Esophagus squamous epithelium (tissue), 5 donors: ENCODE measurements at regions not wholly inside any gene's neighbourhood (a gene's known extent, or its start where the extent isn't known, plus 50 kb on each side); places are given as distances from the start of the nearest gene placed in this dataset.

Experiments used
- DNase-seq: peaks from one replicate; lab custom pipeline; 2025; lab: John Stamatoyannopoulos, UW
- H3K27ac ChIP-seq, 4 donors: fragments of 200-600 bp; sonication (generic); one replicate each; pipeline ENCODE4 v1.5.1; 2016 to 2019; ENCODE audit warnings: mild to moderate bottlenecking in 1 of 4
- H3K27me3 ChIP-seq, 4 donors: fragments of 200-600 bp; sonication (generic); 1 replicate in 3 of 4; 2 replicates in 1 of 4; pipeline versions ENCODE4 v1.5.1 to v1.6.0; 2017 to 2021; ENCODE audit warnings: antibody characterized with exemption in 1 of 4
- H3K36me3 ChIP-seq, 3 donors: fragments of 200-600 bp; sonication (generic); one replicate each; pipeline ENCODE4 v1.5.1; 2016 to 2019
- H3K4me1 ChIP-seq, 3 donors: fragments of 200-600 bp; sonication (generic); one replicate each; pipeline ENCODE4 v1.5.1; 2017 to 2019
- H3K4me3 ChIP-seq, 4 donors: fragments of 200-600 bp; sonication (generic); 1 replicate in 3 of 4; 2 replicates in 1 of 4; pipeline ENCODE4 v1.5.1; 2016 to 2019; ENCODE audit warnings: mild to moderate bottlenecking in 2 of 4, moderate library complexity in 1 of 4
- H3K9me3 ChIP-seq, 3 donors: fragments of 200-600 bp; sonication (generic); one replicate each; pipeline ENCODE4 v1.5.1; 2016 to 2019
- CTCF ChIP-seq, 6 experiments: fragments of 450-650 bp in 4 of 6; fragments of 200-600 bp in 2 of 6; sonication (generic) in 2 of 6; IDR thresholded peaks; one replicate each; pipeline ENCODE4 v1.5.1; 2016 to 2019; ENCODE audit warnings: antibody characterized with exemption in 6 of 6, mild to moderate bottlenecking in 4 of 6, moderate library complexity in 4 of 6
- POLR2A ChIP-seq, 4 donors: fragments of 450-650 bp; IDR thresholded peaks; one replicate each; pipeline ENCODE4 v1.6.1; 2017; ENCODE audit warnings: antibody characterized with exemption in 4 of 4, mild to moderate bottlenecking in 4 of 4, moderate library complexity in 3 of 4
- WGBS, 2 donors: methylation state at CpG; one replicate each; pipeline ENCODE4 v1.1.5; 2018; 5-methylcytosine and 5-hydroxymethylcytosine counted together
- intact Hi-C: fragments of 100-400 bp; cut with DNase I; formaldehyde crosslinking; loops from one replicate; pipeline ENCODE4 v1.15.0; 2022
- donor health status: DM: yes; HTN: yes; CAD: no.

GRCh38 chr12:115108129-115109100 lies 424.4 kb upstream of the TBX3 start:
- Histone ChIP-seq H3K27me3 (no peaks in the 10 kb centered on the region), H3K9me3 (no peaks in the 10 kb centered on the region), H3K4me1 (no peaks in the 10 kb centered on the region), H3K4me3 (no peak overlapping the region), H3K36me3 (no peaks in the 10 kb centered on the region), H3K27ac (no peak overlapping the region)
- 69 to 77% methylated on average over 3 of the region's 3 CpGs for WGBS, 2 donors
- intact Hi-C loops = no loop called here
- TF ChIP-seq CTCF (IDR thresholded peaks at IDR 0.05) (no peak), POLR2A (IDR thresholded peaks at IDR 0.05) (no peak)
- no peak for DNase-seq

- no peak for DNase-seq
- H3K27ac ChIP-seq = no peak overlapping the region
- intact Hi-C loops = no loop called here
- TF ChIP-seq CTCF (IDR thresholded peaks at IDR 0.05) (no peak), POLR2A (IDR thresholded peaks at IDR 0.05) (no peak)
- 50 to 57% methylated on average over 7 to 10 of the region's 10 CpGs for WGBS, 2 donors
- H3K9me3 ChIP-seq = no peaks in the 10 kb centered on the region
- H3K4me3 ChIP-seq = no peak overlapping the region
- H3K27me3 ChIP-seq = no peaks in the 10 kb centered on the region
- H3K4me1 ChIP-seq = no peaks in the 10 kb centered on the region
- H3K36me3 ChIP-seq = no peaks in the 10 kb centered on the region
Observed at GRCh38 chr12:115103884-115104883, 420.2 kb upstream of the TBX3 start.

- Histone ChIP-seq H3K27ac (no peak overlapping the region), H3K4me1 (no peaks in the 10 kb centered on the region), H3K9me3 (no peaks in the 10 kb centered on the region), H3K4me3 (no peak overlapping the region), H3K36me3 (no peaks in the 10 kb centered on the region), H3K27me3 (no peaks in the 10 kb centered on the region)
- 50% methylated on average over 3 to 4 of the region's 5 CpGs for WGBS, 2 donors
- no peak for TF ChIP-seq POLR2A (IDR thresholded peaks at IDR 0.05)
- TF ChIP-seq CTCF (IDR thresholded peaks at IDR 0.05) = no peak
- DNase-seq = no peak
- intact Hi-C loops = no loop called here
Observed at GRCh38 chr12:115102450-115102849, 418.5 kb upstream of the TBX3 start.

- no peak for DNase-seq
- Histone ChIP-seq H3K9me3 (no peaks in the 10 kb centered on the region), H3K27ac (no peak overlapping the region), H3K36me3 (no peaks in the 10 kb centered on the region), H3K4me3 (no peak overlapping the region), H3K27me3 (no peaks in the 10 kb centered on the region), H3K4me1 (no peaks in the 10 kb centered on the region)
- intact Hi-C loops = no loop called here
- WGBS, 2 donors = 88 to 90% methylated on average over 1 of the region's 1 CpG
- TF ChIP-seq POLR2A (IDR thresholded peaks at IDR 0.05) (no peak), CTCF (IDR thresholded peaks at IDR 0.05) (no peak)
Observed at GRCh38 chr12:115101520-115101919, 417.5 kb upstream of the TBX3 start.
